ENCODE measurements at regions not wholly inside any gene's neighbourhood (a gene's known extent, or its start where the extent isn't known, plus 50 kb on each side); places are given as distances from the start of the nearest gene placed in this dataset.

DNA sequence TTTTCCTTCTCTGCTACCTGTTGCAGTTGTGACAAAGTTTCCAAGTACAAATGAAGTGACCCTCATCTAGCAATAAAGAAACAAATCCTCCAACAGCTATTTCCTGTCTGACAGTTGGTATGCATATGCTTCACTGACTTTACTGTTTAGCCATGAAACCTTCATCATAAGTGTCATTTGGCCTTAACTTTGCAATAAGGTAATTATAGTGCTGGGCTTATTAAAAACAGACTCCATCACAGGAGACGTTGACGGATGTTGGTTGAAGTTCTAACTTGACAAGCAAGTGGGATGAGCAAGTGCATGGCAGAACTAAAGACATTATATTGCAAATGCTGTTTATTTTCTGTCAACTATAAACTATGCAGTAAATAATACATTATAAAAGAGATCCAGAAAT lies 425.2 kb downstream of the RPS29 start:
- TF ChIP-seq, protein P1, sequence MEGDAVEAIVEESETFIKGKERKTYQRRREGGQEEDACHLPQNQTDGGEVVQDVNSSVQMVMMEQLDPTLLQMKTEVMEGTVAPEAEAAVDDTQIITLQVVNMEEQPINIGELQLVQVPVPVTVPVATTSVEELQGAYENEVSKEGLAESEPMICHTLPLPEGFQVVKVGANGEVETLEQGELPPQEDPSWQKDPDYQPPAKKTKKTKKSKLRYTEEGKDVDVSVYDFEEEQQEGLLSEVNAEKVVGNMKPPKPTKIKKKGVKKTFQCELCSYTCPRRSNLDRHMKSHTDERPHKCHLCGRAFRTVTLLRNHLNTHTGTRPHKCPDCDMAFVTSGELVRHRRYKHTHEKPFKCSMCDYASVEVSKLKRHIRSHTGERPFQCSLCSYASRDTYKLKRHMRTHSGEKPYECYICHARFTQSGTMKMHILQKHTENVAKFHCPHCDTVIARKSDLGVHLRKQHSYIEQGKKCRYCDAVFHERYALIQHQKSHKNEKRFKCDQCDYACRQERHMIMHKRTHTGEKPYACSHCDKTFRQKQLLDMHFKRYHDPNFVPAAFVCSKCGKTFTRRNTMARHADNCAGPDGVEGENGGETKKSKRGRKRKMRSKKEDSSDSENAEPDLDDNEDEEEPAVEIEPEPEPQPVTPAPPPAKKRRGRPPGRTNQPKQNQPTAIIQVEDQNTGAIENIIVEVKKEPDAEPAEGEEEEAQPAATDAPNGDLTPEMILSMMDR (IDR thresholded peaks at IDR 0.05): no peak
- TF ChIP-seq POLR2AphosphoS5 (IDR thresholded peaks at IDR 0.05) (no peak), POLR2A (IDR thresholded peaks at IDR 0.05) (no peak)

Measured in upper lobe of left lung (tissue), 4 donors.